ENCODE measurements at regions not wholly inside any gene's neighbourhood (a gene's known extent, or its start where the extent isn't known, plus 50 kb on each side); places are given as distances from the start of the nearest gene placed in this dataset.

- Histone ChIP-seq H4K20me1 (replicated peaks; ENCODE audit: insufficient read depth) (no peaks in the 10 kb centered on the region), H3K27me3 (ENCODE audit: insufficient read depth) (no peaks in the 10 kb centered on the region), H3K36me3 (ENCODE audit: insufficient read depth) (no peaks in the 10 kb centered on the region), H3K4me3 (no peak overlapping the region), H3K9me2 (ENCODE audit: insufficient read depth) (no peaks in the 10 kb centered on the region), H3K4me1 (ENCODE audit: insufficient read depth) (no peaks in the 10 kb centered on the region), H3F3A (replicated peaks; ENCODE audit: low read depth) (no peaks in the 10 kb centered on the region), H3K4me2 (no peak overlapping the region), H2AFZ (no peak overlapping the region), H3K79me2 (replicated peaks; ENCODE audit: insufficient read depth) (no peaks in the 10 kb centered on the region), H3K27ac (ENCODE audit: low read depth) (no peak overlapping the region)
- ATAC-seq = no peak
- Mint-ChIP-seq H3K36me3 (ENCODE audit: low read depth) (no peaks in the 10 kb centered on the region), H3K27me3 (ENCODE audit: insufficient read depth, low read depth, poor library complexity) (peaks cover 5% of the 10 kb centered on the region), H3K4me1 (peaks cover 9% of the 10 kb centered on the region), H3K9me3 (no peaks in the 10 kb centered on the region; the same call in 2 of the 3 replicates), H3K27ac (no peak overlapping the region), H3K4me3 (no peak overlapping the region)
- no peak for TF ChIP-seq POLR2AphosphoS5 (IDR thresholded peaks at IDR 0.05; ENCODE audit: low read depth)
- TF ChIP-seq ZNF462 (CRISPR knock-in tag; IDR thresholded peaks at IDR 0.05) = no peak
- TF ChIP-seq ZNF331 (CRISPR knock-in tag; IDR thresholded peaks at IDR 0.05; ENCODE audit: low read depth) = no peak
- no peak for TF ChIP-seq CREB1 (CRISPR knock-in tag; IDR thresholded peaks at IDR 0.05; ENCODE audit: low read depth)
- TF ChIP-seq EZH2 (IDR thresholded peaks at IDR 0.05; ENCODE audit: low read depth, unreplicated experiment) = no peak
- TF ChIP-seq CTCF (conservative IDR thresholded peaks at IDR 0.05; ENCODE audit: low read depth in 2 of 2) = no peak
- TF ChIP-seq EZH2phosphoT487 (IDR thresholded peaks at IDR 0.05; ENCODE audit: unreplicated experiment) = no peak
- no peak for TF ChIP-seq ETS1 (IDR thresholded peaks at IDR 0.05)
- TF ChIP-seq JUNB (IDR thresholded peaks at IDR 0.05; ENCODE audit: unreplicated experiment) = no peak
- no peak for TF ChIP-seq NANOG (IDR thresholded peaks at IDR 0.05; ENCODE audit: borderline replicate concordance)
- no peak for TF ChIP-seq STAT1 (IDR thresholded peaks at IDR 0.05; ENCODE audit: unreplicated experiment)
- no peak for TF ChIP-seq ZNF114 (CRISPR knock-in tag; IDR thresholded peaks at IDR 0.05)
- no peak for TF ChIP-seq REST (IDR thresholded peaks at IDR 0.05; ENCODE audit: unreplicated experiment)
- no peak for DNase-seq (ENCODE audit: low spot score)
Observed at GRCh38 chr16:49928176-49929041, 72.5 kb upstream of the ZNF423 start.

All from GM23338 (cell line).